ENCODE measurements at regions not wholly inside any gene's neighbourhood (a gene's known extent, or its start where the extent isn't known, plus 50 kb on each side); places are given as distances from the start of the nearest gene placed in this dataset.
A peak's percentile ranks its signal among the peaks of the same experiment; 100 is the strongest.

- H2BK5ac ChIP-seq (ENCODE audit: low read depth, low read length) = no peak overlapping the region
- H2AK5ac ChIP-seq (ENCODE audit: low read depth, low read length) = peak overlapping the region; percentile 53; the same call in 1 of the 2 replicates
- no peaks in the 10 kb centered on the region for H4K20me1 ChIP-seq (replicated peaks in 1 of 2; ENCODE audit: control insufficient read depth in 1 of 2, insufficient read depth in 2 of 2, low read length in 2 of 2)
- no peak overlapping the region for H4K91ac ChIP-seq (replicated peaks; ENCODE audit: insufficient read length, low read length)
- H3K9ac ChIP-seq (replicated peaks in 1 of 4; ENCODE audit: extremely low read depth in 1 of 4, low read depth in 3 of 4, low read length in 3 of 4) = no peak overlapping the region
- H2BK15ac ChIP-seq (ENCODE audit: low read length) = no peak overlapping the region
- no peak overlapping the region for H2BK12ac ChIP-seq (ENCODE audit: low read depth, low read length)
- ChIA-PET CTCF (ENCODE audit: partially characterized antibody) (interaction anchor here (1.0 kb wide), 1 partner anchor 39 kb away, joined by 3 read pairs; no protein-coding TSS in a partner anchor), POLR2A (ENCODE audit: partially characterized antibody) (no interaction called here)
- no peaks in the 10 kb centered on the region for H3K9me3 ChIP-seq (ENCODE audit: insufficient read depth in 2 of 2, low read depth in 1 of 2, low read length in 1 of 2)
- FAIRE-seq (no peak), DNase-seq (ENCODE audit: low read depth in 1 of 2, low spot score in 2 of 2) (no peak)
- H3K14ac ChIP-seq (ENCODE audit: insufficient read length) = no peak overlapping the region
- no peaks in the 10 kb centered on the region for H3K27me3 ChIP-seq (replicated peaks in 1 of 4; ENCODE audit: control insufficient read depth in 3 of 4, extremely low read depth in 1 of 4, insufficient read depth in 3 of 4, low read length in 3 of 4)
- no peak overlapping the region for H2BK120ac ChIP-seq (replicated peaks; ENCODE audit: low read depth, low read length)
- no peak overlapping the region for H3K4me3 ChIP-seq (ENCODE audit: extremely low read depth in 1 of 4, insufficient read depth in 2 of 4, low read depth in 3 of 4, low read length in 4 of 4)
- H3K4me1 ChIP-seq (replicated peaks in 1 of 4; ENCODE audit: control insufficient read depth in 3 of 4, insufficient read depth in 4 of 4, low read length in 3 of 4) = no peaks in the 10 kb centered on the region
- H3K18ac ChIP-seq (ENCODE audit: extremely low read depth, low read length) = no peak overlapping the region
- H3K56ac ChIP-seq (replicated peaks; ENCODE audit: insufficient read length, low read depth, low read length) = no peak overlapping the region
- no peak overlapping the region for H3K23ac ChIP-seq (ENCODE audit: insufficient read length)
- no peaks in the 10 kb centered on the region for H3K79me1 ChIP-seq (ENCODE audit: low read depth, low read length)
- no peak overlapping the region for H4K5ac ChIP-seq (ENCODE audit: insufficient read length, low read depth, low read length)
- H3K23me2 ChIP-seq (ENCODE audit: low read depth, low read length) = no peaks in the 10 kb centered on the region
- WGBS, 2 experiments (ENCODE audit: extremely low coverage in 1 of 2, insufficient coverage in 1 of 2, insufficient read length in 1 of 2, insufficient replicate concordance in 2 of 2, low coverage in 1 of 2, low lambda C conversion rate in 2 of 2, missing lambda C conversion rate in 1 of 2) = 90% methylated on average over 4 of the region's 4 CpGs; no CpG with 5 or more reads in 1 of the 2 experiments
- H3K4me2 ChIP-seq (ENCODE audit: insufficient read depth in 1 of 2, low read depth in 2 of 2, low read length in 2 of 2) = no peak overlapping the region
- no peaks in the 10 kb centered on the region for H3K36me3 ChIP-seq (ENCODE audit: control insufficient read depth in 2 of 4, insufficient read depth in 4 of 4, low read length in 3 of 4)
- no peak overlapping the region for H3K27ac ChIP-seq (ENCODE audit: low read depth, low read length)
- H3K4ac ChIP-seq (replicated peaks; ENCODE audit: insufficient read length, low read depth, low read length) = no peak overlapping the region
- no peak overlapping the region for H4K8ac ChIP-seq (ENCODE audit: extremely low read depth, insufficient read depth, low read length)
- H2AFZ ChIP-seq (ENCODE audit: low read length) = no peak overlapping the region
- H3K79me2 ChIP-seq (ENCODE audit: control insufficient read depth in 1 of 2, insufficient read depth in 2 of 2, low read length in 2 of 2) = no peaks in the 10 kb centered on the region
- no peak overlapping the region; the same call in 1 of the 2 replicates for H2BK20ac ChIP-seq (ENCODE audit: low read length)
- TF ChIP-seq SAP30 (IDR thresholded peaks at IDR 0.05; ENCODE audit: insufficient read depth, insufficient replicate concordance, low read length) = no peak
- no peak for TF ChIP-seq PHF8 (conservative IDR thresholded peaks at IDR 0.05; ENCODE audit: low read depth, low read length)
- TF ChIP-seq CTBP2 (IDR thresholded peaks at IDR 0.05; ENCODE audit: borderline replicate concordance, insufficient read depth, insufficient read length, low read length) = no peak
- no peak for TF ChIP-seq KDM4A (IDR thresholded peaks at IDR 0.05; ENCODE audit: low read depth, low read length, severe bottlenecking)
- TF ChIP-seq POLR2A (IDR thresholded peaks at IDR 0.05; ENCODE audit: control extremely low read depth in 1 of 2, low read depth in 2 of 2, low read length in 2 of 2) = no peak
- TF ChIP-seq CREB1 (IDR thresholded peaks at IDR 0.05) = no peak
- no peak for TF ChIP-seq ATF2 (IDR thresholded peaks at IDR 0.05; ENCODE audit: low read length)
- no peak for TF ChIP-seq KDM1A (IDR thresholded peaks at IDR 0.05; ENCODE audit: borderline replicate concordance, low read length)
- no peak for TF ChIP-seq RNF2 (IDR thresholded peaks at IDR 0.05; ENCODE audit: borderline replicate concordance, low read depth, low read length, missing control alignments, poor library complexity, severe bottlenecking)
- TF ChIP-seq HDAC2 (IDR thresholded peaks at IDR 0.05; ENCODE audit: borderline replicate concordance in 1 of 2, low read depth in 2 of 2, low read length in 2 of 2) = no peak
- no peak for TF ChIP-seq TBP (IDR thresholded peaks at IDR 0.05; ENCODE audit: low read depth, low read length)
- no peak for TF ChIP-seq TEAD4 (IDR thresholded peaks at IDR 0.05; ENCODE audit: low read depth, low read length)
Measured at GRCh38 chr5:109920736-109921135, 231.0 kb downstream of the MAN2A1 start.
